ENCODE measurements at regions not wholly inside any gene's neighbourhood (a gene's known extent, or its start where the extent isn't known, plus 50 kb on each side); places are given as distances from the start of the nearest gene placed in this dataset.

GRCh38 chr11:115993590-115993989 is 489.4 kb upstream of the CADM1 start:
- no peaks in the 10 kb centered on the region for H3K4me1 Mint-ChIP-seq
- H3K4me3 Mint-ChIP-seq = no peak overlapping the region
- H3K9me3 Mint-ChIP-seq = no peaks in the 10 kb centered on the region
- no peak overlapping the region for H3K27ac Mint-ChIP-seq
- no peaks in the 10 kb centered on the region for H3K36me3 Mint-ChIP-seq
- DNase-seq (ENCODE audit: low spot score in 2 of 2, unreplicated experiment in 2 of 2) = no peak
- TF ChIP-seq CTCF (IDR thresholded peaks at IDR 0.05; ENCODE audit: unreplicated experiment) = no peak
- peaks cover 3% of the 10 kb centered on the region for H3K27me3 Mint-ChIP-seq (ENCODE audit: low read depth)

GRCh38 chr11:115990004-115990447 is 485.8 kb upstream of the CADM1 start:
- Mint-ChIP-seq H3K27ac (no peak overlapping the region), H3K36me3 (no peaks in the 10 kb centered on the region), H3K4me3 (peak overlapping the region; percentile 56), H3K4me1 (no peaks in the 10 kb centered on the region), H3K27me3 (ENCODE audit: low read depth) (peaks cover 6% of the 10 kb centered on the region), H3K9me3 (no peaks in the 10 kb centered on the region)
- peak; percentile 66 for TF ChIP-seq CTCF (IDR thresholded peaks at IDR 0.05; ENCODE audit: unreplicated experiment)
- DNase-seq (ENCODE audit: low spot score in 2 of 2, unreplicated experiment in 2 of 2) = no peak

GRCh38 chr11:115985896-115986295 is 481.7 kb upstream of the CADM1 start:
- Mint-ChIP-seq H3K4me3 (no peak overlapping the region), H3K27ac (no peak overlapping the region), H3K36me3 (no peaks in the 10 kb centered on the region), H3K9me3 (no peaks in the 10 kb centered on the region), H3K4me1 (peaks cover 6% of the 10 kb centered on the region), H3K27me3 (ENCODE audit: low read depth) (peaks cover 6% of the 10 kb centered on the region)
- no peak for DNase-seq (ENCODE audit: low spot score in 2 of 2, unreplicated experiment in 2 of 2)
- TF ChIP-seq CTCF (IDR thresholded peaks at IDR 0.05; ENCODE audit: unreplicated experiment) = no peak

GRCh38 chr11:115984228-115984627 is 480.0 kb upstream of the CADM1 start:
- no peak for TF ChIP-seq CTCF (IDR thresholded peaks at IDR 0.05; ENCODE audit: unreplicated experiment)
- Mint-ChIP-seq H3K4me1 (peaks cover 17% of the 10 kb centered on the region), H3K27me3 (ENCODE audit: low read depth) (peaks cover 6% of the 10 kb centered on the region), H3K9me3 (no peaks in the 10 kb centered on the region), H3K4me3 (no peak overlapping the region), H3K36me3 (no peaks in the 10 kb centered on the region), H3K27ac (no peak overlapping the region)
- no peak for DNase-seq (ENCODE audit: low spot score in 2 of 2, unreplicated experiment in 2 of 2)

- Mint-ChIP-seq H3K9me3 (no peaks in the 10 kb centered on the region), H3K27me3 (ENCODE audit: low read depth) (peaks cover 4% of the 10 kb centered on the region), H3K4me1 (peaks cover 17% of the 10 kb centered on the region), H3K36me3 (no peaks in the 10 kb centered on the region), H3K27ac (no peak overlapping the region), H3K4me3 (no peak overlapping the region)
- no peak for TF ChIP-seq CTCF (IDR thresholded peaks at IDR 0.05; ENCODE audit: unreplicated experiment)
- no peak for DNase-seq (ENCODE audit: low spot score in 2 of 2, unreplicated experiment in 2 of 2)
Observed at GRCh38 chr11:115982666-115983065, 478.5 kb upstream of the CADM1 start.

All from mesothelial cell of epicardium (in vitro differentiated cells).